ENCODE measurements at regions not wholly inside any gene's neighbourhood (a gene's known extent, or its start where the extent isn't known, plus 50 kb on each side); places are given as distances from the start of the nearest gene placed in this dataset.

DNA sequence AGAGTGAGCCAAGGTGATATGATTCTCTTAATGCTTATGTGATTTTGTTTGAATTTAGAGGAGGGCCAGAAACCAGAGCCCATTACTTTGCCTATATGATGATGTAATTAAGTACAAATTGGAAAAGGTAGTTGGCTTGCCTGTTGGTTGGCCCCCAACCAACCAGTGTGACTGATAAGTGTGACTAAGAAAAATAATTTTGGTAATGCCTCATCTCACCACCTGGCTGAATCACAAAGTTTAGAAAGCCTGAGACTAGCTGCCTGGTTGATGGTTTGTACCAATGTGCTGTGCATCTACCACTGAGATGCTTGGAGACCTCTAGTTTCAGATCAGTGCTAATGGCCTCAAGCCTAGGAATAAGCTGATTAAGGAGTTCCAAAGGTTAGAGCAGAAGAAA lies 338.7 kb downstream of the CDH2 start:
- DNase-seq (ENCODE audit: low read depth in 4 of 4, low spot score in 3 of 4): no peak

DNA sequence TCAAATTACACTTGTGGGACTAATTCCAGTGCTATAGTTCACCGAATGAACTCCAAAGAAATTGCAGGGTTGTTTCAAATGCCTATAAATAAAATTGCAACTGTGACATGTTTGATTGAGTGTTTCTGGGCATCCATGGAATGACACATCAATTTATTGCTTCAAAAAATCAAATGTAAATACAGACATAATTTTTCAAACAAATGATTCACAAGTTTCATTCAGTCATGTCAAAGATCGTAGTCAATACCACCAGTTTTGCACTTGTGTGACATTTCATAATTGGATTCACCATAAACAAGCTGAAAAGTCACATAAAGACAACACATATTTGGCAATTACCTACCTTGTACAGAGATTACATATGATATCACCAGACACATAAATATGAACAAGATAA lies 350.8 kb downstream of the CDH2 start:
- DNase-seq (ENCODE audit: low read depth in 4 of 4, low spot score in 3 of 4): no peak

GRCh38 chr18:27825689-27826088 lies 351.2 kb downstream of the CDH2 start:
- no peak for DNase-seq (ENCODE audit: low read depth in 4 of 4, low spot score in 3 of 4)

DNA sequence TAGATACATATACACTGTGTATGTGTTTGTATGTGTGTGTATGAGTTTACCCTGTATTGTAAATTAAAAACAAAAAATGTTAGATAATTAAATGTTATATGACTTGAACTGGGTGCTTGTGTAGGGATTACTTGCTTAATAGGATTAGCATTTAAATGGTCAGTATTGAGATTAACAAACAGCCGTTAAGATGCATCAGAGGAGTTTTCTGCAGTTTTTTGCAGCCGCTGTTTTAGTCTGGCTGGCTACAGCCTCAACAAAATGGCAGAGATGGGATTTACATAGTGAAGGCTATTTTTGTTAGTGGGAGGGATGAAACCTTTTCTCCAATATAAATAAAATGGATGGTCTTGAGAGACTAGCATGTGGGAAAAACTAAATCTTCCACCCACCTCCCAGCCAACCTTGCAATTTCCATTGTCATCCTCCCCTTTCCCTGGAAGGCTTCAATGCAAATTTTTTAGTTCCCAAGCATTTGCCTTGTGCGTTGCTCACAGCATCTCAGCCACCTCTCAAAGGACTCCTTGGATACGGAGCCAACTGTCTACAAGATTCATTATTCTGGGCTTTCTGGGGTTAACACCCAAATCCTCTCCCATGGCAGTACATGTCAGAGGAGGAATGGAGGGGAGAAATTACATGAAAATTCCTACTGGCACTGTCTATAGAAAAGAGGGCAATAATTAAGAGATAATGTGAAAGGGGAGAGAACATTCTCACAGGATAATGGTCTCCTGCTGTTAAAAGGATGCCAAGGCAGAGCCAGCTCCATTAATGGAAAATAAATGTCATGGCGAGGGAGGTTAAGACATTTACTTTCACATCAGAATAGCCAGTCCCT lies 351.9 kb downstream of the CDH2 start:
- no peak for DNase-seq (ENCODE audit: low read depth in 4 of 4, low spot score in 3 of 4)

DNA sequence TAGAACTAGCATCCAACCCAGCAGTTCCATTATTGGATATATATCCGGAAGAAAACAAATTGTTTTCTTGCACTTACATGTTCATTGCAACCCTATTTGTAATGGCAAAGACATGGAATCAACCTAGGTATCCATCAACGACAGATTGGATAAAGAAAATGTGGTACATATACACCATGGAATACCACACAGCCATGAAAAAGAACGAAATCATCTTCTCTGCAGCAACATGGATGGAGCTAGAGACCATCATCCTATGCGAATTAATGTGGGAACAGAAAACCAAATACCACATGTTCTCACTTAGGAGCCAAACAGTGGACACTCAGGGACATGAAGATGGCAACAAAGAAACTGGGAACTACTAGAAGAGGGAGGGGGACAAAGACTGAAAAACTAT lies 352.7 kb downstream of the CDH2 start:
- no peak for DNase-seq (ENCODE audit: low read depth in 4 of 4, low spot score in 3 of 4)

- DNase-seq (ENCODE audit: low read depth in 4 of 4, low spot score in 3 of 4): no peak
Measured at GRCh38 chr18:27823053-27823452, 353.9 kb downstream of the CDH2 start.

DNA sequence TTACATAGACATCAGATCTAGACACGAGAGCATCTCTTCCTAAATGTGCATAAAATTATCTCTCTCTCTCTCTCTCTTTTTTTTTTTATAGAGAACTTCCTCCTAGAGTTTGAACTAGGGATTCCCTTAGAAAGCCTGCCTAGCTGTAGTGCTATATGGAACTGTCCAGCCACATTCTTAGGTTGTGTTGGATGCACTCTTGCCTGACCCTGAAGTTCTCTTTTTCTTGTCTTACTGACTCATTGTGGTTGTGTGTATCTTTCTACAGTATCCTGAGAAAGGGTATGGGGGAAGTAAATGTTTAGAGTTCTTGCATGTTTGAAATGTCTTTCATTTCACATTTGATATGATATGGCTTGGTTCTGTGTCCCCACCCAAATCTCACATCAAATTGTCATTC lies 368.2 kb downstream of the CDH2 start:
- DNase-seq (ENCODE audit: low read depth in 4 of 4, low spot score in 3 of 4): no peak

GRCh38 chr18:27803957-27804356 lies 373.0 kb downstream of the CDH2 start:
- DNase-seq (ENCODE audit: low read depth in 4 of 4, low spot score in 3 of 4): no peak

- no peak for DNase-seq (ENCODE audit: low read depth in 4 of 4, low spot score in 3 of 4)
Measured at GRCh38 chr18:27797484-27797883, 379.4 kb downstream of the CDH2 start.

- no peak for DNase-seq (ENCODE audit: low read depth in 4 of 4, low spot score in 3 of 4)
Measured at GRCh38 chr18:27794181-27794926, 382.6 kb downstream of the CDH2 start.

GRCh38 chr18:27793013-27793785 lies 383.7 kb downstream of the CDH2 start:
- no peak for DNase-seq (ENCODE audit: low read depth in 4 of 4, low spot score in 3 of 4)

DNA sequence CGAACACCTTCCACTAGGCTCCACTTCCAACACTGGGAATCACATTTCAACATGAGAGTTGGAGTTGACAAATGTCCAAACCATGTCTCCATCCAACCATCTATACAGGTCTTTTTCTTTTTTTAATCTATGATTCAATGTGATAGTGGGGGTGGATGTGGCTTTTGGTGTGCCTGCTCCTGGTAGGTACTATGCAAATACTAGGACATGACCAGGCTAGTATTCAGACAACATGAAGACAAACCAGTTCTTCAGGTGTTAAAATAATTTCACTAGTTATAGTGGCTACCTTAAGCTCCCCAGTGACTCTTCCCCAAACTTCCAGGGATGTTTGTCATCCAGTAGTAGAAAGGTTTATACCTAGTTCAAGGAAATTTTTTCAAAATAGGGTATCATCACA lies 387.5 kb downstream of the CDH2 start:
- no peak for DNase-seq (ENCODE audit: low read depth in 4 of 4, low spot score in 3 of 4)

GRCh38 chr18:27787547-27787946 lies 389.4 kb downstream of the CDH2 start:
- no peak for DNase-seq (ENCODE audit: low read depth in 4 of 4, low spot score in 3 of 4)

GRCh38 chr18:27785815-27786471 lies 391.0 kb downstream of the CDH2 start:
- DNase-seq (ENCODE audit: low read depth in 4 of 4, low spot score in 3 of 4): no peak

GRCh38 chr18:27780061-27780745 lies 396.7 kb downstream of the CDH2 start:
- no peak for DNase-seq (ENCODE audit: low read depth in 4 of 4, low spot score in 3 of 4)

DNA sequence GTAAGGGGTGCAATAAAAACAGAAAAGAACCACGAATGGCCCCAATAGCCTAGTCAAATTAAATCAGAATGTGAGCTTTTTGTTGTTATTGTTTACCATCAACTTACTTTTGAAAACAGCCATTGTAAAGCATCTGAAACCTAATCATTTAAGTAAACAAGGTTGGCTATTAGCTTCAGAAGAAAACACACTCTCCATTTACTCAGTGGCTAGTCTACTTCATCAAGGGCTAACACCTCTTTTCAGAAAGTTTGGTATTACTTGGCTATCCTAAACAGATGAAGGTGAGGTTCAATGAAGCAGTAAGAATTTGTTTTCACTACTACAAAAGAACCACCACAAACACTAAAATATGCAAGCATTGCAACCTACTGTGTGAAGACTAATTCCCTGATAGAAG lies 398.0 kb downstream of the CDH2 start:
- DNase-seq (ENCODE audit: low read depth in 4 of 4, low spot score in 3 of 4): no peak

DNA sequence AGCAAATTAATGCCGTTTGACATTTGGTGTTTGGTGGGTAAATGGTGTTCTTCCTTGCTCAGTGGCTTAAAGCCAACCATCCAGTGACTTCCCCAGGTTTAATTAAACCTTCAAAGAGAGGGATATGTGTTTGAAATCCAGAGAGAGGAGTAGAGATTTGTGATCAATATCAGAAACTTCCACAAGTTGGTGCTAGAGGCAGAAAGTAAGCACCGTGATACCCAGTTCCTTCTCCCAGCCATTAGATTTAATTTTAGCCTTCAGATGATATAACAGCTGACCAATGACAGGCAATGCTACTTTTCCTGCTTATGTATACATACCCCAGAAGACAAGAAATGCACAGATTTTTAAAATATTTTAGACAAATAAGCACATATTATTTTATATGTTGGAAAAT lies 398.5 kb downstream of the CDH2 start:
- no peak for DNase-seq (ENCODE audit: low read depth in 4 of 4, low spot score in 3 of 4)

- DNase-seq (ENCODE audit: low read depth in 4 of 4, low spot score in 3 of 4): no peak
Measured at GRCh38 chr18:27772081-27772480, 404.8 kb downstream of the CDH2 start.

DNA sequence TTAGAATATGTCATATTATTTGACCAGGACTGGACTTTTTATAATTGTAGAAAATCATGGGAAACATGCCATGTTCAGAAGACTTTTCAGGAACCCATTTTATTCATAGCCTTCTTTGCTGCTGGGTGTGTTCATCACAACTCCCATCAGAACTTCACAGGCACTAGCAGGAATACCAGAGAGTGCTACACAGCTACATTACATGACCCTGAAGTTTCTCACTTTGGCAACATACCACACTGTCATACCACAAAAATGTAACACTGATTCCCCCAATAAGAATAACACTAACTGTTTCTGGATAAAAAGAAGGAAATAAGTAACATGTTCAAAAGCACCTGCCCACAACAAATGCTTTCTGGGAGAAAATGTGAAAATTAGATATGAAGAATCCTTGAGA lies 405.4 kb downstream of the CDH2 start:
- no peak for DNase-seq (ENCODE audit: low read depth in 4 of 4, low spot score in 3 of 4)

DNA sequence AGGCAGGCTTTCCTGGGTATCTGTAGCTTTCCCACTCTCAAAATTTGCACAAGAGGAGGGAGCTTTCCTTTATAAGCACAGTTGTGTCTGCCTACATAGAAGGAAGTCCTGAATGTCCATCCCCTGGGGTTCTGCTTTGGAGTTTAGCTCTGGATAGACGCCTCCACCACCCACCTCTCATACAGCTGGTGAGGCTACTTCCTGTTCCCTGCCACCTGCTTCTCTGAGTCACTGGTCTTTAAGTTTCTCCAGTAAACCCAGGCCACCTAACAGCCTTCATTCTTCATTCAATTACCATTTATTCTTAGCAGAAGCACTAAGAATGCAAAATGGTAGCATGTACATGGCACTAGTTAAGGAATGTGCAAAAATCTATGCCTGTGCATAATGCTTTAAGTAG lies 407.8 kb downstream of the CDH2 start:
- DNase-seq (ENCODE audit: low read depth in 4 of 4, low spot score in 3 of 4): no peak

Measured in right renal pelvis (tissue), 4 donors.